Skin epidermis (tissue), 12 donors: ENCODE measurements at regions not wholly inside any gene's neighbourhood (a gene's known extent, or its start where the extent isn't known, plus 50 kb on each side); places are given as distances from the start of the nearest gene placed in this dataset.
A peak's percentile ranks its signal among the peaks of the same experiment; 100 is the strongest.
"Not testable (repeated sequence)": the region's sequence is repeated elsewhere in the genome, so short reads cannot be mapped to it uniquely, and the experiment has no call there.

Experiments
- H3K27ac ChIP-seq, 21 experiments: fragments of 200-600 bp; sonication (generic) in 11 of 21; one replicate each; pipeline ENCODE4 v1.5.0; 2020; ENCODE audit warnings: mild to moderate bottlenecking in 3 of 21, inconsistent platforms in 2 of 21, moderate library complexity in 2 of 21
- H3K4me3 ChIP-seq, 7 experiments: fragments of 200-600 bp; sonication (generic) in 2 of 7; one replicate each; pipeline ENCODE4 v1.5.0; 2020; ENCODE audit warnings: inconsistent platforms in 2 of 7, mild to moderate bottlenecking in 2 of 7, moderate library complexity in 1 of 7

- Histone ChIP-seq H3K4me3 (no peak overlapping the region), H3K27ac (peak overlapping the region in 15 of 21 experiments; percentile 1 to 82 (median 65))
Measured at GRCh38 chr12:75944905-75945432, 86.6 kb downstream of the PHLDA1 start.

GRCh38 chr12:75944097-75944904 is 87.3 kb downstream of the PHLDA1 start:
- H3K4me3 ChIP-seq, result no peak overlapping the region
- peak overlapping the region in 18 of 21 experiments; percentile 10 to 82 (median 62) for H3K27ac ChIP-seq

- no peak overlapping the region for H3K4me3 ChIP-seq
- peak overlapping the region in 16 of 21 experiments; percentile 10 to 82 (median 62) for H3K27ac ChIP-seq
Measured at GRCh38 chr12:75943730-75944096, 87.9 kb downstream of the PHLDA1 start.

GRCh38 chr12:75941661-75942060 is 89.9 kb downstream of the PHLDA1 start:
- not testable (repeated sequence) for H3K27ac ChIP-seq, H3K4me3 ChIP-seq

GRCh38 chr12:75939016-75939642 is 92.4 kb downstream of the PHLDA1 start:
- no peak overlapping the region for H3K27ac ChIP-seq
- H3K4me3 ChIP-seq, result no peak overlapping the region

GRCh38 chr12:75938189-75938588 is 93.4 kb downstream of the PHLDA1 start:
- Histone ChIP-seq H3K27ac (no peak overlapping the region), H3K4me3 (no peak overlapping the region)

- no peak overlapping the region for H3K27ac ChIP-seq
Measured at GRCh38 chr12:75937486-75937885, 94.1 kb downstream of the PHLDA1 start.

GRCh38 chr12:75936515-75937440 is 94.8 kb downstream of the PHLDA1 start:
- H3K27ac ChIP-seq, result no peak overlapping the region

More at GRCh38 chr12:75937486-75937885, 94.1 kb downstream of the PHLDA1 start:
- no peak overlapping the region for H3K4me3 ChIP-seq

GRCh38 chr12:75935539-75936242 is 95.9 kb downstream of the PHLDA1 start:
- Histone ChIP-seq H3K4me3 (no peak overlapping the region), H3K27ac (no peak overlapping the region)

More at GRCh38 chr12:75936515-75937440, 94.8 kb downstream of the PHLDA1 start:
- no peak overlapping the region for H3K4me3 ChIP-seq

- H3K27ac ChIP-seq, result peak overlapping the region in 1 of 21 experiments; percentile 24
- H3K4me3 ChIP-seq, result no peak overlapping the region
Measured at GRCh38 chr12:75933101-75933500, 98.5 kb downstream of the PHLDA1 start.

- no peak overlapping the region for H3K27ac ChIP-seq
- H3K4me3 ChIP-seq, result no peak overlapping the region
Measured at GRCh38 chr12:75932241-75932640, 99.3 kb downstream of the PHLDA1 start.

GRCh38 chr12:75923964-75924666 is 107.5 kb downstream of the PHLDA1 start:
- Histone ChIP-seq H3K4me3 (no peak overlapping the region), H3K27ac (no peak overlapping the region)

- Histone ChIP-seq H3K27ac (no peak overlapping the region), H3K4me3 (no peak overlapping the region)
Measured at GRCh38 chr12:75922944-75923642, 108.5 kb downstream of the PHLDA1 start.

- Histone ChIP-seq H3K4me3 (no peak overlapping the region), H3K27ac (no peak overlapping the region)
Measured at GRCh38 chr12:75921622-75922289, 109.8 kb downstream of the PHLDA1 start.

- Histone ChIP-seq H3K27ac (no peak overlapping the region), H3K4me3 (no peak overlapping the region)
Measured at GRCh38 chr12:75917715-75918114, 113.9 kb downstream of the PHLDA1 start.

- no peak overlapping the region for H3K4me3 ChIP-seq
- no peak overlapping the region for H3K27ac ChIP-seq
Measured at GRCh38 chr12:75917083-75917482, 114.5 kb downstream of the PHLDA1 start.

- Histone ChIP-seq H3K4me3 (no peak overlapping the region), H3K27ac (no peak overlapping the region)
Measured at GRCh38 chr12:75913502-75914351, 117.8 kb downstream of the PHLDA1 start.
